Stimulated activated naive B cell treated with anti-CD40 and anti-IgM and Interleukin-4, amounts not matched to agents 10 μg/mL and 1 μg/mL and 100 μg/mL, for 72 hours (primary cell): ENCODE measurements at regions not wholly inside any gene's neighbourhood (a gene's known extent, or its start where the extent isn't known, plus 50 kb on each side); places are given as distances from the start of the nearest gene placed in this dataset.
"Not testable (repeated sequence)": the region's sequence is repeated elsewhere in the genome, so short reads cannot be mapped to it uniquely, and the experiment has no call there.

Experiments used
- ATAC-seq, 2 donors: fragments of 150-1000 bp; cut with Tn5 transposase; replicated peaks; 2 replicates each; pipeline ENCODE4 v1.10.0; 2021; ENCODE audit warnings: moderate library complexity in 1 of 2
- DNase-seq: peaks from one replicate; pipeline ENCODE4 v3.0.0; 2021
- H3K27ac Mint-ChIP-seq: one replicate; pipeline ENCODE4 v1.8.0; 2022; ENCODE audit warnings: mild to moderate bottlenecking, mixed read lengths
- H3K27me3 Mint-ChIP-seq, 2 donors: one replicate each; pipeline ENCODE4 v1.8.0; 2022; ENCODE audit warnings: mixed read lengths in 2 of 2
- H3K36me3 Mint-ChIP-seq, 2 donors: one replicate each; pipeline ENCODE4 v1.8.0; 2022; ENCODE audit warnings: mixed read lengths in 2 of 2, mild to moderate bottlenecking in 1 of 2
- H3K4me1 Mint-ChIP-seq, 2 donors: one replicate each; pipeline ENCODE4 v1.8.0; 2022; ENCODE audit warnings: mixed read lengths in 2 of 2, mild to moderate bottlenecking in 1 of 2
- H3K4me3 Mint-ChIP-seq, 2 donors: one replicate each; pipeline ENCODE4 v1.8.0; 2022; ENCODE audit warnings: mild to moderate bottlenecking in 2 of 2, mixed read lengths in 2 of 2, moderate library complexity in 1 of 2
- H3K9me3 Mint-ChIP-seq, 2 donors: one replicate each; pipeline ENCODE4 v1.8.0; 2022; ENCODE audit warnings: mixed read lengths in 2 of 2, mild to moderate bottlenecking in 1 of 2

DNA sequence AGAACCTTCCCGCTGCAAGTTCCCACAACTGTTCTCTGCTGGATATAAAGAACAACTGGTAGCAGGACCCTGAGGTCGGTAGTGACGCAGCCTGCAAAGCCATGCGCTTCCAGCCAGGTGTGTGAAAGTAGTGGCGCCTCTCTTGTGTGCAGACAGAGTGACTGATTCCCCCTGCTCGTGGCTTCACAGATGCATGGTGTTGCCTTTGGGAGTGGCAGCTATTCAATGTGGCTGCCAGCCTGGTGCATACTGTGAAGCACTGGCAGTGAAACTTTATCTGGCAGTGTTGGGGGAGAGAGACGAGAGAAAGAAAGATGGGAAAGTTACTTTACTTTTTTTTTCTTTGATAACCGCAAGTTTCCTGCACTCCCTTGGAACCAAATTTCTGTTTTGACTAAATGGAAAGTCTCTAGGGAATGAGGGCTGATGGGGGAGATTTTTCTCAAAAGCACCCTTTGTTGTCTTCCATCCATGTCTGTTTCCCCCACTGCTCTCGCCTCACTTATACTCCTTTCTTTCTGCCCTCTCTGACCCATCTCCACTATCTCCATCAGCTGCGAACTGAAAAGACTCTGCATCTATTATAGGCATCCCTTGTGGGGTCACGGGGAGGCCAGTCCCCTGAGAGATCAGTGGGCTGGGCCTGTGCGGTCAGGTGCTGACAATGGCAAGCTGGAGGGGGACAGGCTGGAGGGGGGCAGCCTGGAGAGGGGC, 90.0 kb upstream of the TNP1 start:
- peak; percentile 31 to 36 for ATAC-seq
- H3K27me3 Mint-ChIP-seq: peaks cover 4 to 11% of the 10 kb centered on the region in 2 donors
- no peak overlapping the region for H3K27ac Mint-ChIP-seq
- H3K9me3 Mint-ChIP-seq: peaks cover 9 to 16% of the 10 kb centered on the region in 2 donors
- H3K4me1 Mint-ChIP-seq: peaks cover 0 to 9% of the 10 kb centered on the region in 2 donors
- peaks cover 0 to 4% of the 10 kb centered on the region in 2 donors for H3K36me3 Mint-ChIP-seq
- DNase-seq: no peak
- H3K4me3 Mint-ChIP-seq: no peak overlapping the region

DNA sequence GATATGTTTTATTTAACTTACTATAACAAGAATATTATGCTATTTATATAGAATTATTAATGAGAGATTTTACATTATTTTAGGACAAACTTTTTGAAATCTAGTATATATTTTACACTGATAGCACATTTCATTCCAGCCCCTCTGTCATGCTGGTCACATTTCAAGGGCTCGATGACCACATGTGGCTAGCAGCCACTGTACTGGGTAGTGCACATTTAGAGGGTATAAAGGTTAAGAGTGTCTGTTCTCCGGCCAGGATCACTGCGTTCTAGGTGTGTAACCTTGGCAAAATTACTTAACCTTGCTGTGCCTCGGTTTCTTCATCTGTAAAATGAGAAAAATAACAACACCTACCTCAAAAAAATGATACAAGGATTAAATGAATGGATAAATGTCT, 87.2 kb upstream of the TNP1 start:
- H3K36me3 Mint-ChIP-seq: no peaks in the 10 kb centered on the region
- peaks cover 0 to 9% of the 10 kb centered on the region in 2 donors for H3K4me1 Mint-ChIP-seq
- ATAC-seq (no peak), DNase-seq (no peak)
- H3K4me3 Mint-ChIP-seq: no peak overlapping the region
- H3K27ac Mint-ChIP-seq: no peak overlapping the region
- peaks cover 0 to 3% of the 10 kb centered on the region in 2 donors for H3K9me3 Mint-ChIP-seq
- no peaks in the 10 kb centered on the region for H3K27me3 Mint-ChIP-seq

DNA sequence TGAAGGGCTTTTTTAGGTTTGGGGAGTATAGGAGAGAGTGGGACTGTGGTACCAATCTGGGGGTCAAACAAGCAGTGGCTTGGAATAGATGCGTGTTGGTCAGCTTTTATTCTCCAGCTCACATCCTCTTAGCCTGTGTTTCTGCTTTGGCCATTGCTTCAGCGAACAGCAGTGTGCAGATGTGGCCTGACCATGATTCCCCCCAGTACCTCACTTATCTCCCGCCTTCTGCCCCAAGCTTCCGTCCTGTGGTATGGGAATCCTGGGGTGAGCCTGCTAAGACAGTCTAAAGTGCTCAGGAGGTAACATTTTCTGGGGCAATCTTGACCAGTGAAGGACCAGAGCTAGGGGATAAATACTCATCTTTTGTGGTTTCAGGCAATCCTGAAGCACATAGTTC, 84.9 kb upstream of the TNP1 start:
- Mint-ChIP-seq H3K4me3 (no peak overlapping the region), H3K9me3 (peaks cover 4 to 9% of the 10 kb centered on the region in 2 donors), H3K27me3 (peaks cover 5 to 7% of the 10 kb centered on the region in 2 donors), H3K27ac (no peak overlapping the region), H3K36me3 (no peaks in the 10 kb centered on the region), H3K4me1 (peaks cover 0 to 3% of the 10 kb centered on the region in 2 donors)
- ATAC-seq: no peak
- DNase-seq: no peak

DNA sequence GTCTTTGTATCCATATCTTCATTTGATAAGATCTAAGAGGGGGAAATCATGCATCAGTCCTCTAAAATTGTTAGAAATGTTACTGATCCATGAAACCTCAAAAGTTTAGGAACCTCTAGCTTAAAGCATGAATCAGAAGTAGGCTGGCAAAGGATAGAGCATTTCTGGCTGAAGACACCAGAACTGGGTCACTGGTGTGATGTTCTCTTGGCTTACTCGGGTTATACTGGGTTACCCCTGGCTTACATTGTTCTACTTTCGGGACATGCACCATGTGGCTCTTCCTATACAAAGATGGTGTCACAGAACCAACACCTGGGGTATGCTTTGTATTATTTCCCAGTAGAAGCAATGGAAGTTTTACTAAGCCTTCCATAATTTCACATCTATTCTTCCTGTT, 83.2 kb upstream of the TNP1 start:
- Mint-ChIP-seq H3K4me3 (no peak overlapping the region), H3K9me3 (peaks cover 4 to 9% of the 10 kb centered on the region in 2 donors)
- no peak for ATAC-seq

DNA sequence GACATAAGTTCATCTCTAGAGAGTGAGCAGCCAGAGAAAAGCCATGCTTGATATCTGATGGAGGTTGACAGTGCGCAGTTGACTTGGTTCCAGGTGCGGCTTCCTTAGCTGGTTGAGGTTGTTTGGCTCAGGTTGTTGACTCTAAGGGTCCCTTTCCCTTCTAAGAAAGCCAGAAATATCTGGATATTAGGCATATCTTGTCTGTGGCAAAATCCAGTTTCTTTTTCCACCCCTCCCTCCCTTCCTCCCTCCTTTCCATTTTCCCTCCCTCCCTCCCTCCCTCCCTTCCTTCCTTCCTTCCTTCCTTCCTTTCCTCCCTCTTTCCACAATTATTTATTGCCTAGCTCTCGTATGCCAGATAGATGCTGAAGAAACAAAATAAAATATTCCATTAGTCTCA, 82.6 kb upstream of the TNP1 start:
- ATAC-seq (no peak), DNase-seq (no peak)
- no peaks in the 10 kb centered on the region for H3K36me3 Mint-ChIP-seq
- H3K4me1 Mint-ChIP-seq: no peaks in the 10 kb centered on the region
- peaks cover 4 to 9% of the 10 kb centered on the region in 2 donors for H3K9me3 Mint-ChIP-seq
- no peak overlapping the region for H3K4me3 Mint-ChIP-seq
- peaks cover 5 to 7% of the 10 kb centered on the region in 2 donors for H3K27me3 Mint-ChIP-seq
- no peak overlapping the region for H3K27ac Mint-ChIP-seq

More for the DNA sequence above, 83.2 kb upstream of the TNP1 start:
- Mint-ChIP-seq H3K4me1 (no peaks in the 10 kb centered on the region), H3K27me3 (peaks cover 5 to 7% of the 10 kb centered on the region in 2 donors), H3K27ac (no peak overlapping the region), H3K36me3 (no peaks in the 10 kb centered on the region)
- no peak for DNase-seq

DNA sequence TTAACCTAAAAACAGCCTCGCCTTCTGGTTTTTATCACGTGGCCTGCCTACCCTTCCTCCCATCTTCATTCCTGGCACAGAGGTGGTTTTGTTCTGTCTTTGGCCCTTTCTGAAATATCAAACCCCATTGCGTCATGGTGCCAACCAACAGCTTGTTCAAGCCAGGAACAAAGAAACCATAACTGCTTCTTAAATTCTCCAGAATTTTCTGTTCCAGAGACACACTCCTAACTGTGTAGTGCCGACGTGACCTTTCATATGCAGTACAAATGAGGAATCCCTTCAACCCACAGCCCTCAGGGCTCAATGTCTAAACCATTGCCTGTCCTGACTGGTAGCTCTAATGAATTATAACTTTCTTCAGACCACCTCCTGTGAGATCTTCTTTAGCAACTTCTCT, 82.2 kb upstream of the TNP1 start:
- H3K36me3 Mint-ChIP-seq: no peaks in the 10 kb centered on the region
- H3K27me3 Mint-ChIP-seq: peaks cover 5 to 7% of the 10 kb centered on the region in 2 donors
- no peak overlapping the region for H3K27ac Mint-ChIP-seq
- H3K4me1 Mint-ChIP-seq: no peaks in the 10 kb centered on the region
- peaks cover 4 to 9% of the 10 kb centered on the region in 2 donors for H3K9me3 Mint-ChIP-seq
- DNase-seq: no peak
- no peak overlapping the region for H3K4me3 Mint-ChIP-seq
- no peak for ATAC-seq

DNA sequence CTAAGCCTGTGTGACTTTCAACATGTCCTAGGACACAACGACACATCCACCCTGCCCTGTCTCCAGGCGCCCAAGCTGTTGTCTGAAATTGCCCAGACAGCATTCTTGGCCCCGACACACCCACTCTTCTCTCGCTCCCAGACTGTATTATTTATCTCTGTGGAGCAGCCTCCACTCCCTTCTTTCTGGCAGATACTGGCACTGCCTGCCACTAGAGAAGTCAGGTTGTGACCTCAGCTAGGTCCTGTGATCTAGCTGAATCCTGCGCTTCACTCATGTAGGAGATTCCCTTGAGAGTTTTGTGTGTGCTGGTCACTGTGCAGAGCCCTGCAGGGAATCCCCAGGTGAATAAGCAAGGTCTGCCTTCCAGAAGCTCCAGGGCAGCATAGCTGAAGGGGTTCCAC, 77.1 kb upstream of the TNP1 start:
- H3K4me3 Mint-ChIP-seq: no peak overlapping the region
- peaks cover 4 to 10% of the 10 kb centered on the region in 2 donors for H3K9me3 Mint-ChIP-seq
- peaks cover 14 to 19% of the 10 kb centered on the region in 2 donors for H3K27me3 Mint-ChIP-seq
- ATAC-seq: no peak
- no peak for DNase-seq
- no peaks in the 10 kb centered on the region for H3K36me3 Mint-ChIP-seq
- no peaks in the 10 kb centered on the region for H3K4me1 Mint-ChIP-seq
- no peak overlapping the region for H3K27ac Mint-ChIP-seq

DNA sequence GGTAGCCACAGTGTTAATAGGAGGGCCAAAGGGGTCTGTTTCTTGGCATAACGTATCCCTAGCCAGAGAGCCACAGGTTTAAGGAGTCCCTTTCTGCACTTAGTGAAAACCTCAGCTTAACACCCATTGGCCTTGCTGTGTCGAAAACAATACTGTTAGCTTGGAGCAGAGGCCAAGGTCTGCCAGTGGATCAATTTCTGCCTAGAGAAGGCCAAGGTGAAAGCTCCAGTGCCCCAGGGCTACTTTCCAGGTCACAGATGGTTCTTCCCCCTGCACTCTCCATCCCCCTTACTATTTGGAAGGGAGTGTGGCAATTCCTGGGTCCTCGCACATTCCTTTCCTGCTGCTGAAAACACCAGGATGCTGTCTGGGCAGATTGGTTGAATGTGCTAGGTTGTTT, 74.8 kb upstream of the TNP1 start:
- Mint-ChIP-seq H3K27me3 (peaks cover 9 to 19% of the 10 kb centered on the region in 2 donors), H3K36me3 (no peaks in the 10 kb centered on the region), H3K4me1 (no peaks in the 10 kb centered on the region), H3K9me3 (peaks cover 0 to 3% of the 10 kb centered on the region in 2 donors), H3K27ac (no peak overlapping the region), H3K4me3 (no peak overlapping the region)
- ATAC-seq: no peak
- DNase-seq: no peak

DNA sequence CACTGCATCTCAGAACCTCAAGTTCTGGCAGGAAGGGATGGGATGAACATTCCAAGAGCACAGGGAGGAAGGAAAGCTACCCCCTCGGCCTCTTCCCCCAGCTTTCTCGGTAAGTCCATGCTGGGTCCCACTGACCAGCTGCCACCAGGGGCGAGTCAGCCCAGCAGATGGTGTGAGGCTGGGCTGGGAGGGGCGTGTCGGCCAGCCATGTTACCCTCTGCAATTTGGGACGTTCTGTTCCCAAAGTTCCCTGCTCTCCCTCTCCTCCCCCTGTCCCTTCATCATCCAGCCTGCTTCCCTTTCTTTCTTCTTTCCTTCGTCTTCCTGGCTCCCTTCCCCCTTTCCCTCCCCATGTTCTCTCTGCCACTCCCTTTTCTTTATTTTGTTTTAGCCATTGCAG, 74.3 kb upstream of the TNP1 start:
- no peak overlapping the region for H3K27ac Mint-ChIP-seq
- DNase-seq (no peak), ATAC-seq (no peak)
- H3K27me3 Mint-ChIP-seq: peaks cover 9 to 19% of the 10 kb centered on the region in 2 donors
- H3K36me3 Mint-ChIP-seq: no peaks in the 10 kb centered on the region
- H3K4me1 Mint-ChIP-seq: no peaks in the 10 kb centered on the region
- H3K4me3 Mint-ChIP-seq: no peak overlapping the region
- H3K9me3 Mint-ChIP-seq: peaks cover 0 to 6% of the 10 kb centered on the region in 2 donors

DNA sequence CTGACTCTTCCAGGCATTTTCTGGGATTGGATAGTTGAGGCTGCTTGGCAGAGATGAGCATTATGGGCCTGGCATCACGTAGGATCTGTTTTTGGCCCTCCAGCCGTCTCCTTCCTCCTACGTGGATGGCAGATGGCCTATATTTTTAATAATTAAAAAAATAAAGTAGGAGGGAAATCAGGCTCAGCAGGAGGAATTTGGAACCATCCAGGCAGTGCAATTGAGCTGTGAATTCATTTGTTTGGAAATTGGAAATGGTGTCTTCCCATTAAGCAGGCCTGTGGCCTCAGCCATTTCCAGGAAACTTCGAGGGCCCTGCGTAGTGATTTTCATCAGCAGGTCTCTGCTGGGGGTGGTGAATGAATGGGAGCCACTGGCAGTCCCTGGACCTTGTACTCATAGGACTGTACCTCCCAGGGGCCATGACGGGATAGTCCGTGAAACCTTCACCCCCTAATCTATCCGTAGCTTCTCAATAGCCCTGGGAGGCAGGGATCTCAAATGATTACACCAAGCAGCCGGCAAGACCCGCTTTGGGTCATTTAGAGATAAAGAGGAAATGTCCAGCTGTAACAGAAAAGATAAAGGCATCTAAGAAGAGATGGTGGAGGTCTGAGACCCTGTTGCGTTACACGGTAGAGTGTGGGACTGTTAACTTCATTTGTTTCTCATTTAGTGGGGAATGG, 73.1 kb upstream of the TNP1 start:
- Mint-ChIP-seq H3K27ac (no peak overlapping the region), H3K27me3 (peaks cover 9 to 19% of the 10 kb centered on the region in 2 donors), H3K9me3 (peaks cover 0 to 6% of the 10 kb centered on the region in 2 donors), H3K4me3 (no peak overlapping the region), H3K4me1 (no peaks in the 10 kb centered on the region), H3K36me3 (no peaks in the 10 kb centered on the region)
- ATAC-seq: no peak
- no peak for DNase-seq

DNA sequence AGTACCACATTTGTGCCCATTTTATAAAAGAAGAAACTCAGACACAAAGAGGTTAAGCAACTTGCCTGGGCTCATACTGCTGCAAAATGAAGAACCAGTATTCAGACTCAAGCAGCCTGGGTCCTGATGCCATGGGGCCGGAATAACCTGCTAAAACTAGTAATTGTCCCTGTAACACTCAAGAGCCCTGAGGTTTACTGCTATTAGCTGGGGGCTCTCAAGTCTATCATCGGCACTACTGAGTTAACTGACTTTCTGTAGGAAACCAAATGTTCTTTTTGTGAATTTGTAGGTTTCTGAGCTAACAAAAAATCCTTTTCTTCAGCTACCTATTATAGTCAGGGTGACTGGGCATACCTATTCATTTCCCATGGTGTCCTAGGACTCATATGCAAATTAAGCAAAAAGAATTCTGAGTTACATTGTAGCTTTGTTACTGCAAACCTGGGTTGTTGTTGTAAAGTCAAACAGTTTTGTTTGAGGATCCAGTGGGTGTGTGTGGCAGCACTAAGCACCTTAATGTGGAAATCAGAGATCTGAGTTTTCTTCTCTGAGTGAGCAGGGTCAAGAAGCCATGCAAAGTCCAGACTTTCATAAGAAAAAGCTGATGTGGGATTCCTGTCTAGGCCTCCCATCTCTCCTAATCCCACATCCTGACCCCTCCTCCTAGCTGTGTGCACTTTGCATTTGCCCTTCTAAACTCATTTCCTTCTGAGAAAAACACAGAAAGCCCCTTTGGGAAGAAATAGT, 72.4 kb upstream of the TNP1 start:
- Mint-ChIP-seq H3K4me1 (no peaks in the 10 kb centered on the region), H3K4me3 (no peak overlapping the region), H3K36me3 (no peaks in the 10 kb centered on the region), H3K27me3 (peaks cover 9 to 19% of the 10 kb centered on the region in 2 donors), H3K9me3 (peaks cover 0 to 6% of the 10 kb centered on the region in 2 donors), H3K27ac (no peak overlapping the region)
- ATAC-seq (no peak), DNase-seq (no peak)

DNA sequence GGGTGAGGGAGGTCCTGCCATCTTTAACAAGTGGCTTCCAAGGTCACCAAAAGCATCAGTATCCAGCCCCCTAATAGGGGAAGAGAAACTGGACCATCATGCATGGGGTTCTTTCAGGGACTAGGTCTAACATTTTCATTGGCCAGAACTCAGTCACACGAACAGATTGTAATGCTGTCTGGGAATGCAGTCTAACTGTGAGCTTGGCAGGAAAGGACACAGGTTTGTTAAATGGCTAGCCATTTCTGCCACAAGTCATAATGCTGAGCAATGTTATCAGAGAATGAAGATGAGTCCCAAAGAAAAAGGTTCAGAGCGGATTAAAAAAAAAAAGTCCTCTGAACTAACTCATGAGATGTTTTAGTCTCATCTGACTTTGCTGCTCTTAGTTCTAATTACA, 70.9 kb upstream of the TNP1 start:
- peaks cover 0 to 6% of the 10 kb centered on the region in 2 donors for H3K9me3 Mint-ChIP-seq
- no peak for DNase-seq
- no peaks in the 10 kb centered on the region for H3K36me3 Mint-ChIP-seq
- no peak overlapping the region for H3K27ac Mint-ChIP-seq
- H3K27me3 Mint-ChIP-seq: peaks cover 6 to 14% of the 10 kb centered on the region in 2 donors
- no peak overlapping the region for H3K4me3 Mint-ChIP-seq
- H3K4me1 Mint-ChIP-seq: no peaks in the 10 kb centered on the region
- no peak for ATAC-seq

DNA sequence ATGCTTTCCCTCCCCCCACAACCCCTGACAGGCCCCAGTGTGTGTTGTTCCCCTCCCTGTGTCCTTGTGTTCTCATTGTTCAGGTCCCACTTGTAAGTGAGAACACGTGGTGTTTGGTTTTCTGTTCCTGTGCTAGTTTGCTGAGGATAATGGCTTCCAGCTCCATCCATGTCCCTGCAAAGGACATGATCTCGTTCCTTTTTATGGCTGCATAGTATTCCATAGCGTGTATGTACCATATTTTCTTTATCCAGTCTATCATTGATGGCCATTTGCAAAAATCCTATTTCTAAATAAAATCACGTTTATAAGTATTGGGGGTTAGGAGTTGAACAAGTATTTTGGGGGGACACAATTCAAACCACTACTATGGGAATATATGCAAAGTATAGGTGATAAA, 69.5 kb upstream of the TNP1 start:
- peaks cover 5 to 16% of the 10 kb centered on the region in 2 donors for H3K27me3 Mint-ChIP-seq
- H3K4me3 Mint-ChIP-seq, DNase-seq, H3K27ac Mint-ChIP-seq, H3K4me1 Mint-ChIP-seq, H3K9me3 Mint-ChIP-seq, H3K36me3 Mint-ChIP-seq, ATAC-seq: not testable (repeated sequence)

DNA sequence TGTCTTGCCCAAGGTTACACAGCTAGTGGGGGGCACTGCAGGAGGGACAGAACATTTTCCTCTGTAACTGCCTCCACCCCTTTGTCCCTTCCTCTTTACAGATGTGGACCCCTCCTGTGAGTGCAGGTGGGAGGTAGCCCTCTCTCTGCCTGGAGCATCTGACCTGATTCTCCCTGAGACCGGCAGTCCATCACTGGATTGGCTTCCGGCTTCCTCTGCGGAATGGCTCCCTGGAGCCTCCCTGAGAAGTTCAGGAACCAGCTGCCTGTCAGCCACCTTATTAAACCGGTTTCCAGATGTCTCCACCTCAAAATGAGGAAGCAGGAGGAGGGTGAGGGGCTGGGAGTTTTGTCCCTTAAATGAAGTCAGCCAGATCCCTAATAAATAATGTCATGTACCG, 67.3 kb upstream of the TNP1 start:
- Mint-ChIP-seq H3K36me3 (no peaks in the 10 kb centered on the region), H3K9me3 (peaks cover 0 to 6% of the 10 kb centered on the region in 2 donors), H3K27me3 (peaks cover 0 to 19% of the 10 kb centered on the region in 2 donors), H3K4me3 (no peak overlapping the region), H3K4me1 (no peaks in the 10 kb centered on the region), H3K27ac (no peak overlapping the region)
- DNase-seq: no peak
- ATAC-seq: no peak
